WI38 (cell line): ENCODE measurements at regions not wholly inside any gene's neighbourhood (a gene's known extent, or its start where the extent isn't known, plus 50 kb on each side); places are given as distances from the start of the nearest gene placed in this dataset.

Experiments used
- H3K4me3 ChIP-seq: 2 replicates; pipeline ENCODE4 v1.5.1; 2011; ENCODE audit warnings: low read depth, mild to moderate bottlenecking, control low read depth, low read length
- CTCF ChIP-seq: IDR thresholded peaks from 2 replicates; pipeline ENCODE4 v1.5.1; 2012; ENCODE audit warnings: low read depth, mild to moderate bottlenecking, control low read depth, low read length

- TF ChIP-seq CTCF = no peak
- no peak overlapping the region for H3K4me3 ChIP-seq
Observed at GRCh38 chr9:113763429-113763828, 112.7 kb upstream of the ZNF618 start.

GRCh38 chr9:113764572-113764971 lies 111.5 kb upstream of the ZNF618 start:
- no peak overlapping the region for H3K4me3 ChIP-seq
- TF ChIP-seq CTCF = no peak

GRCh38 chr9:113769412-113769811 lies 106.7 kb upstream of the ZNF618 start:
- TF ChIP-seq CTCF = no peak
- no peak overlapping the region for H3K4me3 ChIP-seq

GRCh38 chr9:113770396-113770795 lies 105.7 kb upstream of the ZNF618 start:
- H3K4me3 ChIP-seq = no peak overlapping the region
- no peak for TF ChIP-seq CTCF

GRCh38 chr9:113771199-113771598 lies 104.9 kb upstream of the ZNF618 start:
- no peak overlapping the region for H3K4me3 ChIP-seq
- TF ChIP-seq CTCF = no peak

- no peak overlapping the region for H3K4me3 ChIP-seq
- no peak for TF ChIP-seq CTCF
Observed at GRCh38 chr9:113772121-113772810, 103.8 kb upstream of the ZNF618 start.

GRCh38 chr9:113774963-113775362 lies 101.1 kb upstream of the ZNF618 start:
- TF ChIP-seq CTCF = no peak
- H3K4me3 ChIP-seq = no peak overlapping the region
